Trophoblast cell (in vitro differentiated cells and primary cell): ENCODE measurements at regions not wholly inside any gene's neighbourhood (a gene's known extent, or its start where the extent isn't known, plus 50 kb on each side); places are given as distances from the start of the nearest gene placed in this dataset.
"Not testable (repeated sequence)": the region's sequence is repeated elsewhere in the genome, so short reads cannot be mapped to it uniquely, and the experiment has no call there.

Experiments
- DNase-seq, 2 donors: peaks; one replicate each; pipeline ENCODE4 v3.0.0-alpha.2; 2016
- H2AFZ ChIP-seq: 2 replicates; pipeline ENCODE4 v1.6.1; 2013; ENCODE audit warnings: low read length, moderate library complexity, mild to moderate bottlenecking; ENCODE audit not compliant: insufficient read depth, poor library complexity
- H2AK5ac ChIP-seq: 2 replicates; pipeline ENCODE4 v1.6.1; 2013; ENCODE audit warnings: mild to moderate bottlenecking, low read length
- H2BK120ac ChIP-seq: 2 replicates; pipeline ENCODE4 v1.6.1; 2013; ENCODE audit warnings: low read length, mild to moderate bottlenecking, moderate library complexity; ENCODE audit not compliant: insufficient read depth, poor library complexity
- H2BK12ac ChIP-seq: 2 replicates; pipeline ENCODE4 v1.6.1; 2013; ENCODE audit warnings: mild to moderate bottlenecking, low read length, moderate library complexity
- H2BK5ac ChIP-seq: 2 replicates; pipeline ENCODE4 v1.6.1; 2013; ENCODE audit warnings: low read length, low read depth, moderate library complexity, mild to moderate bottlenecking; ENCODE audit not compliant: poor library complexity
- H3K14ac ChIP-seq: 2 replicates; pipeline ENCODE4 v1.6.1; 2013; ENCODE audit warnings: mild to moderate bottlenecking, low read length
- H3K18ac ChIP-seq: 2 replicates; pipeline ENCODE4 v1.6.1; 2013; ENCODE audit warnings: mild to moderate bottlenecking, low read length
- H3K23ac ChIP-seq: 2 replicates; pipeline ENCODE4 v1.6.1; 2013; ENCODE audit warnings: low read length
- H3K27ac ChIP-seq: 2 replicates; pipeline ENCODE4 v1.5.1; 2013; ENCODE audit warnings: low read depth, mild to moderate bottlenecking, inconsistent platforms, low read length, moderate library complexity
- H3K27me3 ChIP-seq: 2 replicates; pipeline ENCODE4 v1.6.1; 2013; ENCODE audit warnings: inconsistent platforms, mild to moderate bottlenecking, low read length, moderate library complexity; ENCODE audit not compliant: insufficient read depth
- H3K36me3 ChIP-seq, 2 experiments: 1 replicate in 1 of 2; 2 replicates in 1 of 2; pipeline ENCODE4 v1.6.1; 2013; ENCODE audit warnings: low read length in 2 of 2, mild to moderate bottlenecking in 2 of 2, moderate library complexity in 1 of 2; ENCODE audit not compliant: insufficient read depth in 2 of 2, control insufficient read depth in 1 of 2
- H3K4ac ChIP-seq: 2 replicates; pipeline ENCODE4 v1.6.1; 2013; ENCODE audit warnings: low read depth, mild to moderate bottlenecking, low read length, moderate library complexity
- H3K4me1 ChIP-seq, 2 experiments: 1 replicate in 1 of 2; 2 replicates in 1 of 2; pipeline ENCODE4 v1.6.1; 2013; ENCODE audit warnings: low read length in 2 of 2, mild to moderate bottlenecking in 2 of 2, moderate library complexity in 1 of 2; ENCODE audit not compliant: insufficient read depth in 2 of 2, control insufficient read depth in 1 of 2
- H3K4me2 ChIP-seq: 2 replicates; pipeline ENCODE4 v1.6.1; 2013; ENCODE audit warnings: inconsistent platforms, mild to moderate bottlenecking, low read length, moderate library complexity
- H3K4me3 ChIP-seq: 2 replicates; pipeline ENCODE4 v1.5.1; 2013; ENCODE audit warnings: mild to moderate bottlenecking, low read depth, low read length, inconsistent platforms
- H3K79me1 ChIP-seq: one replicate; pipeline ENCODE4 v1.6.1; 2013; ENCODE audit warnings: low read length
- H3K79me2 ChIP-seq: 2 replicates; pipeline ENCODE4 v1.6.1; 2013; ENCODE audit warnings: low read length, mild to moderate bottlenecking; ENCODE audit not compliant: control insufficient read depth, insufficient read depth, poor library complexity
- H3K9ac ChIP-seq: 2 replicates; pipeline ENCODE4 v1.6.1; 2013; ENCODE audit warnings: mild to moderate bottlenecking, low read length
- H3K9me3 ChIP-seq: 2 replicates; pipeline ENCODE4 v1.6.1; 2013; ENCODE audit warnings: low read depth, mild to moderate bottlenecking, control low read depth, inconsistent platforms, low read length; ENCODE audit not compliant: insufficient read depth
- H4K12ac ChIP-seq: 2 replicates; pipeline ENCODE4 v1.6.1; 2013; ENCODE audit warnings: low read depth, mild to moderate bottlenecking, low read length, moderate library complexity
- H4K8ac ChIP-seq: 2 replicates; pipeline ENCODE4 v1.6.1; 2013; ENCODE audit warnings: low read depth, mild to moderate bottlenecking, low read length, moderate library complexity
- H4K91ac ChIP-seq: one replicate; pipeline ENCODE4 v1.6.1; 2013; ENCODE audit warnings: low read depth, mild to moderate bottlenecking, low read length, moderate library complexity
- WGBS: extraction: QIAGEN DNeasy Blood & Tissue Kit; methylation state at CpG from one replicate; pipeline ENCODE4 v1.1.7; 2013; ENCODE audit warnings: missing lambda C conversion rate; ENCODE audit not compliant: insufficient read length, insufficient coverage; ENCODE audit errors: extremely low coverage; 5-methylcytosine and 5-hydroxymethylcytosine counted together

DNA sequence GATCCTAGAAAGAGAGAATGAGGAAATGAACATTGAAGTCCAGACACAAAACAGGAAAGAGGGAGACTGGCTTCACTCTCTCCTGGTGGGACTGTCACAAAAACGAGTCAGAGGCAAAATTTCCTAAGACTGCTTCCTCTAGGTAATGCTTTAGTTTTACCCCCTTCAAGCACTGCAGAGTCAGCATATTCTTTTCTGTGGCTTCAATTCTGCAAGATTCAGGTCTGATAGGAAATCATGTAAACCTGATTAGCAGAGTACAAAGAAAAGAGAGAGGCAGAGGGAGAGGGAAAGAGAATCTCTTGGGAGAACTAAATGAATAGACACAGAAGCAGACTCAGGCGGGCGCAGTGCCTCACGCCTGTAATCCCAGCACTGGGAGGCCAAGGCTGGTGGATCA is 145.7 kb upstream of the VKORC1L1 start:
- not testable (repeated sequence) for H3K79me2 ChIP-seq, H2BK12ac ChIP-seq, H3K36me3 ChIP-seq, H3K4ac ChIP-seq, H3K9me3 ChIP-seq, H2AK5ac ChIP-seq, DNase-seq, H3K4me1 ChIP-seq, H2BK120ac ChIP-seq, H3K27me3 ChIP-seq, H3K9ac ChIP-seq, H3K27ac ChIP-seq, H3K14ac ChIP-seq, H4K8ac ChIP-seq, H3K23ac ChIP-seq, H3K4me2 ChIP-seq, H3K79me1 ChIP-seq, H2AFZ ChIP-seq, H3K18ac ChIP-seq, H3K4me3 ChIP-seq, H2BK5ac ChIP-seq, H4K91ac ChIP-seq, H4K12ac ChIP-seq
- WGBS: no CpG with 5 or more reads among the region's 4 CpGs

DNA sequence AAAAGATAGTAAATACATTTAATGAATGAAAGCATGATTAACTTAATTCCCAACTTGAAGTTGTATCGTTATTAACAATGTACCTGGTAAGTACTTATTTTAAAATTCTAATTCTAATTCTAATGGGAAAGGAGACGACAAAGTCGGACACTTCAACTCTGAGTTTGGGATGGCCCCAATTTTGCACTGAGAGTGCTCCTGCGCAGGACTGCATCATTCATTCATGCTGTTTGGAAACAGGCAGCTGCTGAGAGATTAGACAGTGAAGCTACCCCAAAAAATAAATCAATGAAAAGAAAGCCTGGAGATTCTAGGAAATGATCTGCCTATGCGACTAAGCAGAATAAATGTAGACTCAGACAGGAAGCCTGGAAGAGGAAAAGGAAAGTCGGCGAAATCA is 141.7 kb upstream of the VKORC1L1 start:
- no peak overlapping the region for H2BK120ac ChIP-seq
- no peak overlapping the region for H4K8ac ChIP-seq
- no peaks in the 10 kb centered on the region for H3K9me3 ChIP-seq
- H3K23ac ChIP-seq: no peak overlapping the region
- H4K91ac ChIP-seq: no peak overlapping the region
- peaks cover 0 to 2% of the 10 kb centered on the region in 2 experiments for H3K36me3 ChIP-seq
- peak overlapping the region; percentile 84 for H3K4me2 ChIP-seq
- H4K12ac ChIP-seq: no peak overlapping the region
- no peak overlapping the region for H3K9ac ChIP-seq
- no peaks in the 10 kb centered on the region for H3K27me3 ChIP-seq
- no peaks in the 10 kb centered on the region for H3K79me1 ChIP-seq
- no peaks in the 10 kb centered on the region for H3K79me2 ChIP-seq
- WGBS: no CpG with 5 or more reads among the region's 7 CpGs
- no peak overlapping the region for H3K4ac ChIP-seq
- no peak overlapping the region for H3K14ac ChIP-seq
- no peaks in the 10 kb centered on the region for H3K4me1 ChIP-seq
- H3K27ac ChIP-seq: no peak overlapping the region
- no peak overlapping the region for H2AK5ac ChIP-seq
- no peak overlapping the region for H3K4me3 ChIP-seq
- no peak overlapping the region for H2BK5ac ChIP-seq
- DNase-seq: no peak
- H2AFZ ChIP-seq: no peak overlapping the region
- no peak overlapping the region for H3K18ac ChIP-seq
- H2BK12ac ChIP-seq: no peak overlapping the region

DNA sequence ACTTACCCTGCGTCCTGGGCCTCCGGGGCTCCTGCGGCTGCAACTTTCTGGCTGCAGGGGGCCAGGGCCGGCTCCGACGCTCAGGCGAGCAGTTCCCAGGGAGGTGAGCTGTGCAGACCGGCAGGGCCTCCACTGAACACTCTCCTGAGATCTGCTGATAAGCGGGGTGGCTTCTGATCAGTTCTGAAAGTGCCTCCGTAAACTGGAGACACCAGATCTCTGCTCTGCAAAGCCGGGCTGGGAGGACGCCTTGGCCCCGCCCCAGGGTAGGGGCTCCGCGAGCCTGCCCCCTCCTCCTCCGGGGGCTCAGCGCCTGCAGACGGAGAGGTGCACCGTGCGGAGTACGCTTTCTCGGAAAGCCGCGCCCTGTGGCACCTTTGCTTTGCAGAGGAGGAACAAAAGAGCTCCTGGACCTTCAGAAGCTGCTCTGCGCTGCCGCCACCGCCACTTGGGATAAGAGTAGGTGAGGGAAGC is 141.3 kb upstream of the VKORC1L1 start:
- peak; percentile 42 to 52 for DNase-seq
- no peaks in the 10 kb centered on the region for H3K4me1 ChIP-seq
- no peak overlapping the region for H2AK5ac ChIP-seq
- peak overlapping the region; percentile 20 for H3K4me3 ChIP-seq
- H3K9me3 ChIP-seq: no peaks in the 10 kb centered on the region
- peak overlapping the region; percentile 84 for H3K4me2 ChIP-seq
- no peak overlapping the region for H3K23ac ChIP-seq
- no peak overlapping the region for H4K91ac ChIP-seq
- H3K18ac ChIP-seq: peak overlapping the region; percentile 25
- H3K27me3 ChIP-seq: no peaks in the 10 kb centered on the region
- H3K36me3 ChIP-seq: peaks cover 0 to 2% of the 10 kb centered on the region in 2 experiments
- H2BK120ac ChIP-seq: peak overlapping the region; percentile 3
- no peak overlapping the region for H3K27ac ChIP-seq
- H3K79me2 ChIP-seq: no peaks in the 10 kb centered on the region
- no CpG with 5 or more reads among the region's 27 CpGs for WGBS
- peak overlapping the region; percentile 2 for H3K9ac ChIP-seq
- no peak overlapping the region for H2BK5ac ChIP-seq
- no peak overlapping the region for H3K4ac ChIP-seq
- H4K8ac ChIP-seq: no peak overlapping the region
- no peak overlapping the region for H2BK12ac ChIP-seq
- peak overlapping the region; percentile 44 for H4K12ac ChIP-seq
- no peak overlapping the region for H2AFZ ChIP-seq
- H3K14ac ChIP-seq: peak overlapping the region; percentile 40
- no peaks in the 10 kb centered on the region for H3K79me1 ChIP-seq

DNA sequence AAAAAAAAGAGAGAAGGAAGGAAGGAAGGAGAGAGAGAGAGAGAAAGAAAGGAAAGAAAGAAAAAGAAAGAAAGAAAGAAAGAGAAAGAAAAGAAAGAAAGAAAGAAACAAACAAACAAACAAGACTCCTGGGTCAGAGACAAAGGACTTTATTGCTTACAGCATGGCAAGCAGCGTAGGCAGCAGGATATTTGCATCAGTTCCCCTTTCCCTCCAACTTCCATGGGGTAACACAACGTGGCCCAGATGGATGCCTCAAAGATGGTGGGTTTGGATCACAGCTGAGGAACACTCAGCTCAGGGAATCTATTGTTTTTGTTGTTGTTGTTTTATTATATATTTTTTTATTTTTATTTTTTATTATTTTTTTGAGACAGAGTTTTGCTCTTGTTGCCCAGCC is 128.5 kb upstream of the VKORC1L1 start:
- Histone ChIP-seq H3K79me1 (no peaks in the 10 kb centered on the region), H3K9me3 (no peaks in the 10 kb centered on the region), H2AK5ac (no peak overlapping the region), H2BK12ac (no peak overlapping the region), H4K91ac (no peak overlapping the region), H3K4me3 (no peak overlapping the region), H3K27ac (no peak overlapping the region), H3K79me2 (no peaks in the 10 kb centered on the region), H2BK120ac (no peak overlapping the region), H3K23ac (no peak overlapping the region), H3K36me3 (no peaks in the 10 kb centered on the region), H3K18ac (no peak overlapping the region), H3K4me1 (no peaks in the 10 kb centered on the region), H3K4me2 (no peak overlapping the region), H2BK5ac (no peak overlapping the region), H3K4ac (no peak overlapping the region), H3K9ac (no peak overlapping the region), H4K8ac (no peak overlapping the region), H3K27me3 (no peaks in the 10 kb centered on the region), H2AFZ (no peak overlapping the region), H4K12ac (no peak overlapping the region), H3K14ac (no peak overlapping the region)
- DNase-seq: no peak
- WGBS: no CpG with 5 or more reads among the region's 2 CpGs
